ENCODE measurements at regions not wholly inside any gene's neighbourhood (a gene's known extent, or its start where the extent isn't known, plus 50 kb on each side); places are given as distances from the start of the nearest gene placed in this dataset.

DNA sequence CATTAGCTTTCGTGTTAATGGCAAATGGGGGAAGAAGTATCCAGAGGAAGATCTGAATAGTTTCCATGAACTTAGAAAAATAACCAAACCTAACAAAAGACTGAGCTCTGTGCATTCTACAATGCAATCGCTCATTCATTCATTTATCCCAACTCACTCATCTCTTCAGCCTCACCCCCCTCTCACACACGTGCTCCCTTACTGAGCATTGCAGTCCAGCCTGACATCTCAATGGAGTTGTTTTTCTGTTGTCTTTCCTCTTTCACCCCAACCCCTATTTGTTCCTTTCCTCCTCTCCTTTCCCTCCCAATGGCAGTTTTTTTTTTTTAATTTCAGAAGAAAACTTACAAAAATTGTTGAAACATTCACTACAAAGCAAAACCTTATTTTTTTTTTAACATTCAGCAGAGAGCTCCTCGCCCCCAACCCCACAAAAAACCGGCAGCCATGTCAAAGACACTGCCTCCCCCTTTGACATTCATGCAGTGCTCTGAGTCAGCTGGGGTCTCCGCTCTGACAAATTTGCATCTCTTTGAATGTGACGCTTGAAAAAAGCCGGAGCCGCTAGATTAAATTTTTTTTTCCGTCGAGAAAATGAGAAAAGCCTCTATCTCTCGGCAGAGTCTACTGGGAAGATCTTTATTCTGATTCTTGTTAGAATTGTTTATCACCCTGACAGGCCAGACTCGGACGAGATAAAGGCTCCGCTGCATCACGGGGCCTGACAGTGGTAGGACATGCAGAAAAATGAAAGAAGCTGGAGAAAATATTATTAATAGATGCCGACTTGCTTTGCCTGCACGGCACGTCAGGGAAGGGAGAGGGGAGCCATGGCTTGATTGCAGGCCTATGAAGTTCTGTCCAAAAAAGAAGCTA is 775.6 kb downstream of the VRK1 start:
- H3K9me2 ChIP-seq (replicated peaks; ENCODE audit: insufficient read depth), result no peaks in the 10 kb centered on the region
- no peaks in the 10 kb centered on the region for H4K20me1 ChIP-seq (ENCODE audit: insufficient read depth, poor library complexity, severe bottlenecking)
- no peaks in the 10 kb centered on the region for H3K4me1 ChIP-seq (ENCODE audit: insufficient read depth)
- no peaks in the 10 kb centered on the region for H3K36me3 ChIP-seq (replicated peaks; ENCODE audit: insufficient read depth, low read depth)
- no peaks in the 10 kb centered on the region for H3K79me2 ChIP-seq
- no peak overlapping the region for H3K27ac ChIP-seq
- no peaks in the 10 kb centered on the region for H3K9me3 ChIP-seq (ENCODE audit: low read depth)
- H3K27me3 ChIP-seq, result no peaks in the 10 kb centered on the region
- WGBS (ENCODE audit: low lambda C conversion rate, missing lambda C conversion rate), result 65% methylated on average over 19 of the region's 19 CpGs
- TF ChIP-seq EZH2 (IDR thresholded peaks at IDR 0.05; ENCODE audit: borderline replicate concordance), result no peak
- TF ChIP-seq EZH2phosphoT487 (IDR thresholded peaks at IDR 0.05; ENCODE audit: low read depth, severe bottlenecking, unreplicated experiment), result no peak
- TF ChIP-seq, protein P1, sequence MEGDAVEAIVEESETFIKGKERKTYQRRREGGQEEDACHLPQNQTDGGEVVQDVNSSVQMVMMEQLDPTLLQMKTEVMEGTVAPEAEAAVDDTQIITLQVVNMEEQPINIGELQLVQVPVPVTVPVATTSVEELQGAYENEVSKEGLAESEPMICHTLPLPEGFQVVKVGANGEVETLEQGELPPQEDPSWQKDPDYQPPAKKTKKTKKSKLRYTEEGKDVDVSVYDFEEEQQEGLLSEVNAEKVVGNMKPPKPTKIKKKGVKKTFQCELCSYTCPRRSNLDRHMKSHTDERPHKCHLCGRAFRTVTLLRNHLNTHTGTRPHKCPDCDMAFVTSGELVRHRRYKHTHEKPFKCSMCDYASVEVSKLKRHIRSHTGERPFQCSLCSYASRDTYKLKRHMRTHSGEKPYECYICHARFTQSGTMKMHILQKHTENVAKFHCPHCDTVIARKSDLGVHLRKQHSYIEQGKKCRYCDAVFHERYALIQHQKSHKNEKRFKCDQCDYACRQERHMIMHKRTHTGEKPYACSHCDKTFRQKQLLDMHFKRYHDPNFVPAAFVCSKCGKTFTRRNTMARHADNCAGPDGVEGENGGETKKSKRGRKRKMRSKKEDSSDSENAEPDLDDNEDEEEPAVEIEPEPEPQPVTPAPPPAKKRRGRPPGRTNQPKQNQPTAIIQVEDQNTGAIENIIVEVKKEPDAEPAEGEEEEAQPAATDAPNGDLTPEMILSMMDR (IDR thresholded peaks at IDR 0.05; ENCODE audit: poor library complexity), result no peak
- H3K4me2 ChIP-seq, result no peak overlapping the region
- H2AFZ ChIP-seq, result no peak overlapping the region
- H3K4me3 ChIP-seq, result no peak overlapping the region
- no peak for DNase-seq (ENCODE audit: low spot score)

DNA sequence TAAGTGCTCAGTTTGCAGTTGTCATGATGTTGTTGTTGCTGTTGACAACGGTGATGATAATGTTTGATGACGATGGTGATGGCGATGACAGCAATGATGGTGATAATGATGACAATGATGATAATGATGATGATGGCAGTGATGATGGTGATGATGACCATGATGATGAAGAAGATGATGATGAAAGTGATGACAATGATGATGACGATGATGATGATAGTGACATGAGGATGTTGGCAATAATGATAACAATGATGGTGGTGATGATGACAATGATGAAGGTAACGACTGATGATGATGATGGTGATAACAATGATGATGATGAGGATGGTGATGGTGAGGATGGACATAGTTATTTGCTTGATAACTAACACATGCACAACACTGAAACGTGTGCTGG is 778.5 kb downstream of the VRK1 start:
- no peaks in the 10 kb centered on the region for H3K27me3 ChIP-seq
- H3K4me2 ChIP-seq, result no peak overlapping the region
- H3K27ac ChIP-seq, result no peak overlapping the region
- no peak for DNase-seq (ENCODE audit: low spot score)
- H3K79me2 ChIP-seq, result no peaks in the 10 kb centered on the region
- WGBS (ENCODE audit: low lambda C conversion rate, missing lambda C conversion rate), result 90% methylated on average over 6 of the region's 6 CpGs
- H3K36me3 ChIP-seq (replicated peaks; ENCODE audit: insufficient read depth, low read depth), result no peaks in the 10 kb centered on the region
- H3K9me3 ChIP-seq (ENCODE audit: low read depth), result no peaks in the 10 kb centered on the region
- H3K9me2 ChIP-seq (replicated peaks; ENCODE audit: insufficient read depth), result no peaks in the 10 kb centered on the region
- TF ChIP-seq, protein P1 (IDR thresholded peaks at IDR 0.05; ENCODE audit: poor library complexity), result no peak
- no peak for TF ChIP-seq EZH2 (IDR thresholded peaks at IDR 0.05; ENCODE audit: borderline replicate concordance)
- no peak for TF ChIP-seq EZH2phosphoT487 (IDR thresholded peaks at IDR 0.05; ENCODE audit: low read depth, severe bottlenecking, unreplicated experiment)
- H4K20me1 ChIP-seq (ENCODE audit: insufficient read depth, poor library complexity, severe bottlenecking), result no peaks in the 10 kb centered on the region
- H3K4me3 ChIP-seq, result no peak overlapping the region
- no peaks in the 10 kb centered on the region for H3K4me1 ChIP-seq (ENCODE audit: insufficient read depth)
- no peak overlapping the region for H2AFZ ChIP-seq

DNA sequence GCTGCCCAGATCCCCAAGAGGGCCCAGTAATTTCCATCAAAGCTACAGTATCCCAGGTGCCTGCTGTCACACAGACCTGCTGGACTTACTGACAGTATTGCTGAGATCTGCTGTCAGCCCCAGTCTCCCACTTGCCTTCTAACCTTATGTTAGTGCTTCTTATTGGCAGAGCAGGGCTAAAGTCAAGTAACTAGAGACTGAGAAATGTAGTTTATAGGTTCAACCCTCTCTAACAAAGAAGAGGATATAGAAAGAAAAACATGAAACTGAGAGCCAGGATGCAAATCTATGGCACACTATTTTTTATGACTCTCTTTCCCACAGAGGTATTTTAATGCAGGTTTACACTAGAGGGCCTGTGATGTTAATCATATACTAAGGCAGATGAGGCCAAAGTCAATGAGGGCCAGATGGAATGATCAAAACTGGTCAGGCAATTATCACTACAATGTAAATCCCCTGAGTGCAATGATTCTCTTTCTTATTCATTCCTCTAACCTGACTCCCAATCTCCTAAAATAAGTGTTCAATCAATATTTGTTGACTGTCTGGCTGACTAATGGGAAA is 781.9 kb downstream of the VRK1 start:
- no peaks in the 10 kb centered on the region for H3K27me3 ChIP-seq
- no peak overlapping the region for H2AFZ ChIP-seq
- H3K27ac ChIP-seq, result peak overlapping the region; percentile 14
- no peaks in the 10 kb centered on the region for H4K20me1 ChIP-seq (ENCODE audit: insufficient read depth, poor library complexity, severe bottlenecking)
- no peaks in the 10 kb centered on the region for H3K4me1 ChIP-seq (ENCODE audit: insufficient read depth)
- TF ChIP-seq, protein P1 (IDR thresholded peaks at IDR 0.05; ENCODE audit: poor library complexity), result no peak
- no peak for TF ChIP-seq EZH2phosphoT487 (IDR thresholded peaks at IDR 0.05; ENCODE audit: low read depth, severe bottlenecking, unreplicated experiment)
- no peak for TF ChIP-seq EZH2 (IDR thresholded peaks at IDR 0.05; ENCODE audit: borderline replicate concordance)
- peak; percentile 7 for DNase-seq (ENCODE audit: low spot score)
- no peaks in the 10 kb centered on the region for H3K9me3 ChIP-seq (ENCODE audit: low read depth)
- H3K79me2 ChIP-seq, result no peaks in the 10 kb centered on the region
- no peak overlapping the region for H3K4me3 ChIP-seq
- H3K9me2 ChIP-seq (replicated peaks; ENCODE audit: insufficient read depth), result no peaks in the 10 kb centered on the region
- H3K4me2 ChIP-seq, result no peak overlapping the region
- H3K36me3 ChIP-seq (replicated peaks; ENCODE audit: insufficient read depth, low read depth), result no peaks in the 10 kb centered on the region
